ENCODE measurements at regions not wholly inside any gene's neighbourhood (a gene's known extent, or its start where the extent isn't known, plus 50 kb on each side); places are given as distances from the start of the nearest gene placed in this dataset.

DNA sequence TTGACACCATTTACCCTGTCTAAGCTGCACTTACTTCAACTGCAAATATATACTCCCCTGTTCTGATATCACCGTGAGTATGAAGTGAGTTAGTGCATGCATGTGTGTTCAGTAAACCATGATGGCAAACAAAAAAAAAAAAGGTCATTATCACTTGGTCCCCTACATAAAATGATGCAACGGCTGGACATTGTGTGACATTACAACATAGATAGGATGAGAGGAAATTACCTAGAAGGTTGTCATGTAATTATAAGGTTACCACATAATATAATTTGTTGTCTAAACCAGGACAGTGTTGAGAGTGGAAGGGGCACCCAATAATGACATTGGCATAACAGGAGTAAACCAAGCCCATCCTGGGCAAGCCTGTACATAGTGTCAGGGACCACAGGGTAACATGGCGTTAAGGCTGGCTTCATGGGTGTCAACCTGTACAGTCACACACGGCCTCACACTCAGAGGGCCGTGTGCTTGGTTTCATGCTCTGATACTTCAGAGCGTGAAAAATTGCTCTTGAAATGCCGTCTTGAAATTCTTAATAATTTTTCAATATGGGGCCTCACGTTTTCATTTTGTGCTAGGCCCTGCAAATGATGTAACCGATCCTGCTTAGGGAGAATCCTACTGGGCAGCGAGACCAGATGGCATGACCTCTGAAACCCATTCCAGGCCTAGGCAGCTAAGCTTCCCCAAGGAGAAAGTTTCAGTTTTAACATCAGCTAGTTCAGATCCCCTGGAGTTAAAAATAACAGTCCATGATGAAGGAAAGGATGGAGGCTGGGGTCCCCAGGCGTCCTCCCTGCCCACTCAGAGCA lies 106.1 kb downstream of the AXIN2 start:
- H3K4me3 Mint-ChIP-seq, result no peak overlapping the region
- no peaks in the 10 kb centered on the region; the same call in 1 of the 2 replicates for H3K36me3 Mint-ChIP-seq (ENCODE audit: low read depth)
- peaks cover 6% of the 10 kb centered on the region for H3K27me3 Mint-ChIP-seq (ENCODE audit: insufficient read depth)
- H3K4me1 Mint-ChIP-seq (ENCODE audit: low read depth), result no peaks in the 10 kb centered on the region
- no peak overlapping the region for H3K27ac Mint-ChIP-seq
- H3K9me3 Mint-ChIP-seq, result no peaks in the 10 kb centered on the region
- no peak for TF ChIP-seq CTCF (IDR thresholded peaks at IDR 0.05)
- no peak for DNase-seq

- H3K4me3 Mint-ChIP-seq, result no peak overlapping the region
Measured at GRCh38 chr17:65453204-65453931, 108.1 kb downstream of the AXIN2 start.

GRCh38 chr17:65449495-65449894 lies 112.0 kb downstream of the AXIN2 start:
- H3K4me3 Mint-ChIP-seq, result no peak overlapping the region
- peaks cover 3% of the 10 kb centered on the region; the same call in 1 of the 2 replicates for H3K9me3 Mint-ChIP-seq
- no peaks in the 10 kb centered on the region for H3K4me1 Mint-ChIP-seq (ENCODE audit: low read depth)
- no peaks in the 10 kb centered on the region; the same call in 1 of the 2 replicates for H3K36me3 Mint-ChIP-seq (ENCODE audit: low read depth)
- no peak for DNase-seq
- no peak overlapping the region for H3K27ac Mint-ChIP-seq
- no peak for TF ChIP-seq CTCF (IDR thresholded peaks at IDR 0.05)
- H3K27me3 Mint-ChIP-seq (ENCODE audit: insufficient read depth), result peaks cover 16% of the 10 kb centered on the region; the same call in 1 of the 2 replicates

More at GRCh38 chr17:65453204-65453931, 108.1 kb downstream of the AXIN2 start:
- peaks cover 6% of the 10 kb centered on the region for H3K27me3 Mint-ChIP-seq (ENCODE audit: insufficient read depth)
- H3K36me3 Mint-ChIP-seq (ENCODE audit: low read depth), result no peaks in the 10 kb centered on the region; the same call in 1 of the 2 replicates
- H3K27ac Mint-ChIP-seq, result no peak overlapping the region
- TF ChIP-seq CTCF (IDR thresholded peaks at IDR 0.05), result no peak
- DNase-seq, result no peak
- no peaks in the 10 kb centered on the region for H3K4me1 Mint-ChIP-seq (ENCODE audit: low read depth)
- peaks cover 3% of the 10 kb centered on the region; the same call in 1 of the 2 replicates for H3K9me3 Mint-ChIP-seq

- H3K36me3 Mint-ChIP-seq (ENCODE audit: low read depth), result no peaks in the 10 kb centered on the region; the same call in 1 of the 2 replicates
- peaks cover 3% of the 10 kb centered on the region; the same call in 1 of the 2 replicates for H3K9me3 Mint-ChIP-seq
- no peak for TF ChIP-seq CTCF (IDR thresholded peaks at IDR 0.05)
- H3K27ac Mint-ChIP-seq, result no peak overlapping the region
- H3K27me3 Mint-ChIP-seq (ENCODE audit: insufficient read depth), result peaks cover 19% of the 10 kb centered on the region; the same call in 1 of the 2 replicates
- DNase-seq, result no peak
- no peaks in the 10 kb centered on the region for H3K4me1 Mint-ChIP-seq (ENCODE audit: low read depth)
- H3K4me3 Mint-ChIP-seq, result no peak overlapping the region
Measured at GRCh38 chr17:65447823-65448222, 113.6 kb downstream of the AXIN2 start.

- Mint-ChIP-seq H3K36me3 (ENCODE audit: low read depth) (no peaks in the 10 kb centered on the region), H3K4me3 (no peak overlapping the region), H3K27ac (no peak overlapping the region), H3K4me1 (ENCODE audit: low read depth) (no peaks in the 10 kb centered on the region), H3K9me3 (peaks cover 3% of the 10 kb centered on the region; the same call in 1 of the 2 replicates), H3K27me3 (ENCODE audit: insufficient read depth) (peaks cover 19% of the 10 kb centered on the region)
- DNase-seq, result no peak
- no peak for TF ChIP-seq CTCF (IDR thresholded peaks at IDR 0.05)
Measured at GRCh38 chr17:65446838-65447526, 114.5 kb downstream of the AXIN2 start.
